ENCODE measurements at regions not wholly inside any gene's neighbourhood (a gene's known extent, or its start where the extent isn't known, plus 50 kb on each side); places are given as distances from the start of the nearest gene placed in this dataset.

- Mint-ChIP-seq H3K27me3 (ENCODE audit: low read depth) (no peaks in the 10 kb centered on the region), H3K9me3 (peaks cover 4 to 14% of the 10 kb centered on the region in 2 experiments; a peak in 3 of 5 replicates), H3K4me1 (peaks cover 17 to 19% of the 10 kb centered on the region in 2 experiments), H3K36me3 (ENCODE audit: insufficient read depth in 1 of 3, low read depth in 3 of 3) (peaks cover 0 to 16% (median 3%) of the 10 kb centered on the region in 3 experiments; a peak in 5 of 7 replicates), H3K4me3 (no peak overlapping the region), H3K27ac (no peak overlapping the region)
- no peak overlapping the region for H2BK12ac ChIP-seq (ENCODE audit: insufficient read length, low read depth, low read length)
- H3K23me2 ChIP-seq (ENCODE audit: insufficient read length, low read depth, low read length, poor library complexity, severe bottlenecking), result no peaks in the 10 kb centered on the region
- no peak overlapping the region for H3K56ac ChIP-seq (ENCODE audit: insufficient read length, low read depth, low read length)
- no peak overlapping the region for H2BK120ac ChIP-seq (ENCODE audit: low read depth, low read length, poor library complexity, severe bottlenecking)
- H2AK5ac ChIP-seq (ENCODE audit: insufficient read length, low read length), result no peak overlapping the region
- H3K9ac ChIP-seq (ENCODE audit: extremely low read depth, insufficient read length, low read length), result no peak overlapping the region
- H3T11ph ChIP-seq (ENCODE audit: low read length), result no peak overlapping the region
- no peaks in the 10 kb centered on the region for H4K20me1 ChIP-seq (ENCODE audit: control insufficient read depth, insufficient read depth, insufficient read length)
- H2AFZ ChIP-seq (ENCODE audit: low read length), result no peak overlapping the region
- H4K5ac ChIP-seq (ENCODE audit: insufficient read length, low read depth, low read length), result no peak overlapping the region
- no peak for DNase-seq
- no peak overlapping the region for H3K4me2 ChIP-seq (ENCODE audit: insufficient read depth, insufficient read length, low read length)
- H3K27ac ChIP-seq (ENCODE audit: insufficient read length, low read depth, low read length), result no peak overlapping the region
- no peak overlapping the region for H2BK5ac ChIP-seq (ENCODE audit: insufficient read length, low read length)
- no peaks in the 10 kb centered on the region for H3K27me3 ChIP-seq (ENCODE audit: insufficient read depth, low read length)
- no peak overlapping the region for H3K4ac ChIP-seq (ENCODE audit: low read depth, low read length)
- no peaks in the 10 kb centered on the region for H3K4me1 ChIP-seq (ENCODE audit: insufficient read depth, low read length)
- no peaks in the 10 kb centered on the region for H3K79me2 ChIP-seq (ENCODE audit: insufficient read depth, low read length)
- H3K79me1 ChIP-seq (ENCODE audit: insufficient read depth, low read depth, low read length, poor library complexity, severe bottlenecking), result no peaks in the 10 kb centered on the region
- H3K9me3 ChIP-seq (ENCODE audit: control insufficient read depth, low read depth, low read length), result no peaks in the 10 kb centered on the region
- no peak overlapping the region for H3K23ac ChIP-seq (ENCODE audit: insufficient read length, low read depth, low read length)
- H2BK15ac ChIP-seq (ENCODE audit: low read depth, low read length), result no peak overlapping the region
- TF ChIP-seq CTCF (conservative IDR thresholded peaks at IDR 0.05), result no peak
- no peak overlapping the region for H2BK20ac ChIP-seq (ENCODE audit: low read depth, low read length, poor library complexity, severe bottlenecking)
- no peak overlapping the region for H3K18ac ChIP-seq (ENCODE audit: insufficient read length, low read depth, low read length)
- no peak overlapping the region for H3K14ac ChIP-seq (ENCODE audit: insufficient read depth, low read length)
- H4K91ac ChIP-seq (ENCODE audit: insufficient read length, low read depth, low read length), result no peak overlapping the region
- no peak overlapping the region for H4K8ac ChIP-seq (replicated peaks; ENCODE audit: insufficient read length, low read depth, low read length)
These were observed 74.8 kb downstream of the SNTN start for GRCh38 chr3:63727233-63727632.
